ENCODE measurements at regions not wholly inside any gene's neighbourhood (a gene's known extent, or its start where the extent isn't known, plus 50 kb on each side); places are given as distances from the start of the nearest gene placed in this dataset.
"Not testable (repeated sequence)": the region's sequence is repeated elsewhere in the genome, so short reads cannot be mapped to it uniquely, and the experiment has no call there.

DNA sequence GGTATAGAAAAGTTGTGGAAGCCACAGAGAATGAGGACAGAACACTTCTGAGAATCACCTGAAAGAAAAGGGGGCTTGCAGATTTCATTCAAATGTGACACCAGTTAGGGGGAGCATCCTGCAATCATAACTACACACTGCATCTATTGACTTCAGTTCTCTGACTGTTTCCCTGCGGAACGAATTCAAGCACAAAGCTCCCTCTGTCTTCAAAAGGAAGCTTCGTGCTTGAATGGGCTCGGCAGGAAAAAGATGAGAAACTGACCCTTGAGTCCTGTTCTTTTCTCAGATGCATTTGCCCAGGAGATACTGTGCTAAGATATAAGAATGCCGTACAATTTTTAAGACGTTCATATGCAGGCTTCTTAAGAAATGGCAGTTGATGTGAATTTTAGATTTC, 2000.4 kb upstream of the RAG2 start:
- Histone ChIP-seq H3K9ac (ENCODE audit: low read length) (no peak overlapping the region), H3K36me3 (ENCODE audit: control insufficient read depth in 1 of 2, insufficient read depth in 2 of 2, low read length in 2 of 2) (no peaks in the 10 kb centered on the region), H3K79me2 (ENCODE audit: insufficient read depth, low read length) (no peaks in the 10 kb centered on the region), H3K27ac (ENCODE audit: low read depth, low read length) (no peak overlapping the region), H3K9me3 (ENCODE audit: control insufficient read depth in 1 of 2, insufficient read depth in 1 of 2, low read depth in 1 of 2, low read length in 2 of 2) (peaks cover 0 to 4% of the 10 kb centered on the region in 2 experiments; a peak in 2 of 4 replicates), H3K4me1 (ENCODE audit: control insufficient read depth in 1 of 2, insufficient read depth in 2 of 2, low read length in 2 of 2) (no peaks in the 10 kb centered on the region), H3K4me3 (replicated peaks in 1 of 2; ENCODE audit: low read depth in 1 of 2, low read length in 2 of 2) (no peak overlapping the region), H3K4me2 (ENCODE audit: low read length) (no peak overlapping the region), H3K27me3 (ENCODE audit: insufficient read depth, low read length) (no peaks in the 10 kb centered on the region), H2AFZ (ENCODE audit: low read depth, low read length, poor library complexity, severe bottlenecking) (no peak overlapping the region), H3K9me2 (ENCODE audit: insufficient read depth) (no peaks in the 10 kb centered on the region), H4K20me1 (ENCODE audit: insufficient read depth) (no peaks in the 10 kb centered on the region)
- CTCF ChIA-PET, result no interaction called here
- RAD21 ChIA-PET (ENCODE audit: low non-redundant PET in 1 of 2, low total read pairs in 2 of 2, uncharacterized antibody in 2 of 2, unreplicated experiment in 2 of 2), result no interaction called here
- no TSS peak for BruUV-seq (replicated peaks)
- intact Hi-C loops (cut with micrococcal nuclease), result no loop called here
- TF ChIP-seq SP1 (IDR thresholded peaks at IDR 0.05; ENCODE audit: low read depth) (no peak), SRF (IDR thresholded peaks at IDR 0.05; ENCODE audit: low read depth) (no peak), CBX3 (IDR thresholded peaks at IDR 0.05; ENCODE audit: low read depth) (no peak), EZH2phosphoT487 (IDR thresholded peaks at IDR 0.05; ENCODE audit: borderline replicate concordance) (no peak), EZH2 (IDR thresholded peaks at IDR 0.05) (no peak)
- TF ChIP-seq, protein P1, sequence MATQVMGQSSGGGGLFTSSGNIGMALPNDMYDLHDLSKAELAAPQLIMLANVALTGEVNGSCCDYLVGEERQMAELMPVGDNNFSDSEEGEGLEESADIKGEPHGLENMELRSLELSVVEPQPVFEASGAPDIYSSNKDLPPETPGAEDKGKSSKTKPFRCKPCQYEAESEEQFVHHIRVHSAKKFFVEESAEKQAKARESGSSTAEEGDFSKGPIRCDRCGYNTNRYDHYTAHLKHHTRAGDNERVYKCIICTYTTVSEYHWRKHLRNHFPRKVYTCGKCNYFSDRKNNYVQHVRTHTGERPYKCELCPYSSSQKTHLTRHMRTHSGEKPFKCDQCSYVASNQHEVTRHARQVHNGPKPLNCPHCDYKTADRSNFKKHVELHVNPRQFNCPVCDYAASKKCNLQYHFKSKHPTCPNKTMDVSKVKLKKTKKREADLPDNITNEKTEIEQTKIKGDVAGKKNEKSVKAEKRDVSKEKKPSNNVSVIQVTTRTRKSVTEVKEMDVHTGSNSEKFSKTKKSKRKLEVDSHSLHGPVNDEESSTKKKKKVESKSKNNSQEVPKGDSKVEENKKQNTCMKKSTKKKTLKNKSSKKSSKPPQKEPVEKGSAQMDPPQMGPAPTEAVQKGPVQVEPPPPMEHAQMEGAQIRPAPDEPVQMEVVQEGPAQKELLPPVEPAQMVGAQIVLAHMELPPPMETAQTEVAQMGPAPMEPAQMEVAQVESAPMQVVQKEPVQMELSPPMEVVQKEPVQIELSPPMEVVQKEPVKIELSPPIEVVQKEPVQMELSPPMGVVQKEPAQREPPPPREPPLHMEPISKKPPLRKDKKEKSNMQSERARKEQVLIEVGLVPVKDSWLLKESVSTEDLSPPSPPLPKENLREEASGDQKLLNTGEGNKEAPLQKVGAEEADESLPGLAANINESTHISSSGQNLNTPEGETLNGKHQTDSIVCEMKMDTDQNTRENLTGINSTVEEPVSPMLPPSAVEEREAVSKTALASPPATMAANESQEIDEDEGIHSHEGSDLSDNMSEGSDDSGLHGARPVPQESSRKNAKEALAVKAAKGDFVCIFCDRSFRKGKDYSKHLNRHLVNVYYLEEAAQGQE (IDR thresholded peaks at IDR 0.05; ENCODE audit: low read depth), result no peak
- POLR2A ChIA-PET, result no interaction called here
- no peak for DNase-seq (ENCODE audit: low read depth, low spot score)
- no peak for ATAC-seq

DNA sequence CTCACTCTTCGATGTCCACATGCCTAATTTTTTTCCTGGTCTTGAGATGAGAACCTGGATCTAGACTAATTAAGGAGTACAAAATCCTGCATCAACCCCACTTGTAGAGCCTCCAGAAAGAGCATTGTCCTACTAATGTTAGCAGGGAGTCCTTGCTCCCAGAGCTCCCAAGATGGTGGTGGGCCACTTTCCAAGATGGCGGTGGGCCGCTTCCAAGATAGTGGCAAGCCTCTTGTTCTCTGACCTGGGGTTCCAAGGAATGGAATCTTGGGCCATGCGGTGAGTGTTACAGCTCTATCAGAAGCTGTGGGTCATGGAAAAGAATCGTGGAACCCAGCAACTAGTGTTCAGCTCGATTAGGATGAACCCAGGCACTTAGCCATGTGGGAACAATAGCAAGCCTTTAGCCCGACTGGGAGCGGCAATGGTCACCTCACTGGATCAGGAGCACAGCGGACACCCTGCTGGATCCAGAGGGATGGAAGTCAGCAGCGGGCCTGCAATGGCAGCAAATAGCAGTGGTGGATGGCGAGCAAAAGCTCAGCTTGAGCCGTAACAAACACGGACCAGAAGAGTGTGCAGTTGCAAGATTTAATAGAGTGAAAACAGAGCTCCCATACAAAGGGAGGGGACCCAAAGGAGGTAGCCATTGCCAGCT, 1997.5 kb upstream of the RAG2 start:
- ATAC-seq; H3K36me3 ChIP-seq (ENCODE audit: control insufficient read depth in 1 of 2, insufficient read depth in 2 of 2, low read length in 2 of 2); H3K4me1 ChIP-seq (ENCODE audit: control insufficient read depth in 1 of 2, insufficient read depth in 2 of 2, low read length in 2 of 2); CTCF ChIA-PET; RAD21 ChIA-PET (ENCODE audit: low non-redundant PET in 1 of 2, low total read pairs in 2 of 2, uncharacterized antibody in 2 of 2, unreplicated experiment in 2 of 2); H4K20me1 ChIP-seq (ENCODE audit: insufficient read depth); H3K9ac ChIP-seq (ENCODE audit: low read length); BruUV-seq (replicated peaks); POLR2A ChIA-PET; H3K4me2 ChIP-seq (ENCODE audit: low read length); H3K27ac ChIP-seq (ENCODE audit: low read depth, low read length); H3K9me2 ChIP-seq (ENCODE audit: insufficient read depth); H2AFZ ChIP-seq (ENCODE audit: low read depth, low read length, poor library complexity, severe bottlenecking); H3K4me3 ChIP-seq (replicated peaks in 1 of 2; ENCODE audit: low read depth in 1 of 2, low read length in 2 of 2); H3K27me3 ChIP-seq (ENCODE audit: insufficient read depth, low read length); DNase-seq (ENCODE audit: low read depth, low spot score); H3K79me2 ChIP-seq (ENCODE audit: insufficient read depth, low read length); H3K9me3 ChIP-seq (ENCODE audit: control insufficient read depth in 1 of 2, insufficient read depth in 1 of 2, low read depth in 1 of 2, low read length in 2 of 2); intact Hi-C loops (cut with micrococcal nuclease): not testable (repeated sequence)
